ENCODE measurements at regions not wholly inside any gene's neighbourhood (a gene's known extent, or its start where the extent isn't known, plus 50 kb on each side); places are given as distances from the start of the nearest gene placed in this dataset.
A peak's percentile ranks its signal among the peaks of the same experiment; 100 is the strongest.
"Not testable (repeated sequence)": the region's sequence is repeated elsewhere in the genome, so short reads cannot be mapped to it uniquely, and the experiment has no call there.

DNA sequence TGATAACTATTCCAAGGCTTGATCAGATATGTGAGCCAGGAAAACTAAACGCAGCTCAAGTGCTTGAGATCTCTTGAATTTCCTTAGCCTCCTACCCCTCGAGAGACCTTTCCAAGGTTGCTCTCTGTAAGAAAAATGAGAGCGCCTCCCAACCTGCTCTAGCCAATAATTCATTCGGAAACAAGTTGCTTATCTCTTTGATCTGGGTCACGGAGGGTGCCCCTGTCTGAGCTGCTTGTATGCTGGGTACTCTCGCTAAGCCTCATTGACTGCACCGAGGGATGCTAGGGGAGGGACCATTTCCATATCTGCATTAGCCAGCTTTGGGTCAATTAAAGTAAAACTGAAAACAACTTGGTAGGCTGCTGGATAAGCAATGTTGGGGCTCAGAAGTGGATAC lies 70.1 kb upstream of the SHISA6 start:
- no peak for TF ChIP-seq POLR2A (IDR thresholded peaks at IDR 0.05)
- TF ChIP-seq, protein P1, sequence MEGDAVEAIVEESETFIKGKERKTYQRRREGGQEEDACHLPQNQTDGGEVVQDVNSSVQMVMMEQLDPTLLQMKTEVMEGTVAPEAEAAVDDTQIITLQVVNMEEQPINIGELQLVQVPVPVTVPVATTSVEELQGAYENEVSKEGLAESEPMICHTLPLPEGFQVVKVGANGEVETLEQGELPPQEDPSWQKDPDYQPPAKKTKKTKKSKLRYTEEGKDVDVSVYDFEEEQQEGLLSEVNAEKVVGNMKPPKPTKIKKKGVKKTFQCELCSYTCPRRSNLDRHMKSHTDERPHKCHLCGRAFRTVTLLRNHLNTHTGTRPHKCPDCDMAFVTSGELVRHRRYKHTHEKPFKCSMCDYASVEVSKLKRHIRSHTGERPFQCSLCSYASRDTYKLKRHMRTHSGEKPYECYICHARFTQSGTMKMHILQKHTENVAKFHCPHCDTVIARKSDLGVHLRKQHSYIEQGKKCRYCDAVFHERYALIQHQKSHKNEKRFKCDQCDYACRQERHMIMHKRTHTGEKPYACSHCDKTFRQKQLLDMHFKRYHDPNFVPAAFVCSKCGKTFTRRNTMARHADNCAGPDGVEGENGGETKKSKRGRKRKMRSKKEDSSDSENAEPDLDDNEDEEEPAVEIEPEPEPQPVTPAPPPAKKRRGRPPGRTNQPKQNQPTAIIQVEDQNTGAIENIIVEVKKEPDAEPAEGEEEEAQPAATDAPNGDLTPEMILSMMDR (IDR thresholded peaks at IDR 0.05): no peak
- Histone ChIP-seq H3K4me1 (no peaks in the 10 kb centered on the region), H3K36me3 (ENCODE audit: low read depth, missing control alignments) (no peaks in the 10 kb centered on the region), H3K27me3 (no peaks in the 10 kb centered on the region), H3K9me3 (no peaks in the 10 kb centered on the region), H3K27ac (no peak overlapping the region), H3K4me3 (no peak overlapping the region)
- 26 to 45% methylated on average over 7 of the region's 7 CpGs for WGBS, 2 donors
- DNase-seq: no peak
- intact Hi-C loops (cut with DNase I; ENCODE audit: low total_unique reads): no loop called here

DNA sequence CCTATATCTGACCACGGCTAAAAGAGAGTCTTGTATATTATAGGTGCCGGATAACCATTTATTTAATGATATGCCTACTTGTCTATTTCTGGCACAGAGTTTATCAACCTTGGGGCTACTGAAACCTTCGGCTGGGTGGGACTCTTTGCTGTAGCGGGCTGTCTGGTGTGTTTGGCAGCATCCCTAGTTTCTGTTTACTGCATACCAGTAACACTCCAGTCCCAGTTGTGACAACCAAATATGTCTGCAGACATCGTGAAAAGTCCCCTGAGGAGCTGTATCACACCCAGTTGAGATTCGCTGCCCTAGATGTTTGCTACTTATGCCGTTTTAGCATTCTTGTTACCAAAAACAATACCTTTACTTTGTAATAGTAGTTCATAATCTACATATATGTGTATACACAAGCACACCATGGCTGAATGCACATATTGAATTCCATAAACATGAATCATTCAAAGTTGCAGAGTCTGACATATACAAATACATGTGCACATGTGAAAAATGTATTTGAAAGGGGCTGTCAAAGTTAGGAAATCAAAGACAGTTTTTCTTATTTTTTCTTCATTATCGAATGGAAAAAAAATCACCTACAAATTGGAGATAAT lies 89.1 kb upstream of the SHISA6 start:
- no peak for TF ChIP-seq POLR2A (IDR thresholded peaks at IDR 0.05)
- TF ChIP-seq, protein P1 (IDR thresholded peaks at IDR 0.05): no peak
- WGBS, 2 donors: 70 to 76% methylated on average over 8 of the region's 8 CpGs

DNA sequence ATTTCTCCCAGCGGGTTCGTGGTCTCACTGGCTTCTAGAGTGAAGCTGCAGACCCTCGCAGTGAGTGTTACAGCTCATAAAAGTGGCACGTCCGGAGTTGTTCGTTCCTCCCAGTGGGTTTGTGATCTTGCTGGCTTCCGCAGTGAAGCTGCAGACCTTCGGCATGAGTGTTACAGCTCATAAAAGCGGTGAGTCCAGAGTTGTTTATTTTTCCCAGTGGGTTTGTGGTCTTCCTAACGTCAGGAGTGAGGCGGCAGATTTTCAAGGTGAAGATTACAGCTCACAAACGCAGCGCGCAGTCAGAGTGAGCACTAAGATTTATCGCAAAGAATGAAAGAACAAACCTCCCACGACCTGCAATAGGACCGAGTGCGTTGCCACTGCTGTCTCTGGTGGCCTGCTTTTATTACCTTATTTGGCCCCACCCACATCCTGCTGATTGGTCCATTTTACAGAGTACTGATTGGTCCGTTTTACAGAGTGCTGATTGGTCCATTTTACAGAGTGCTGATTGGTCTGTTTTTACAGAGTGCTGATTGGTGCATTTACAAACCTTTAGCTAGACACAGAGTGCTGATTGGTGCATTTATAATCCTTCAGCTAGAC lies 90.0 kb upstream of the SHISA6 start:
- WGBS, 2 donors: 62 to 64% methylated on average over 19 of the region's 19 CpGs
- H3K4me3 ChIP-seq; H3K27ac ChIP-seq; H3K36me3 ChIP-seq (ENCODE audit: low read depth, missing control alignments); H3K4me1 ChIP-seq; intact Hi-C loops (cut with DNase I; ENCODE audit: low total_unique reads); H3K27me3 ChIP-seq; H3K9me3 ChIP-seq: not testable (repeated sequence)
- peak; percentile 75 for DNase-seq

More for the DNA sequence above, 89.1 kb upstream of the SHISA6 start:
- no peaks in the 10 kb centered on the region for H3K4me1 ChIP-seq
- H3K36me3 ChIP-seq (ENCODE audit: low read depth, missing control alignments): no peaks in the 10 kb centered on the region
- H3K9me3 ChIP-seq: no peaks in the 10 kb centered on the region
- H3K27ac ChIP-seq: no peak overlapping the region
- DNase-seq: no peak
- intact Hi-C loops (cut with DNase I; ENCODE audit: low total_unique reads): no loop called here
- no peaks in the 10 kb centered on the region for H3K27me3 ChIP-seq
- H3K4me3 ChIP-seq: no peak overlapping the region

DNA sequence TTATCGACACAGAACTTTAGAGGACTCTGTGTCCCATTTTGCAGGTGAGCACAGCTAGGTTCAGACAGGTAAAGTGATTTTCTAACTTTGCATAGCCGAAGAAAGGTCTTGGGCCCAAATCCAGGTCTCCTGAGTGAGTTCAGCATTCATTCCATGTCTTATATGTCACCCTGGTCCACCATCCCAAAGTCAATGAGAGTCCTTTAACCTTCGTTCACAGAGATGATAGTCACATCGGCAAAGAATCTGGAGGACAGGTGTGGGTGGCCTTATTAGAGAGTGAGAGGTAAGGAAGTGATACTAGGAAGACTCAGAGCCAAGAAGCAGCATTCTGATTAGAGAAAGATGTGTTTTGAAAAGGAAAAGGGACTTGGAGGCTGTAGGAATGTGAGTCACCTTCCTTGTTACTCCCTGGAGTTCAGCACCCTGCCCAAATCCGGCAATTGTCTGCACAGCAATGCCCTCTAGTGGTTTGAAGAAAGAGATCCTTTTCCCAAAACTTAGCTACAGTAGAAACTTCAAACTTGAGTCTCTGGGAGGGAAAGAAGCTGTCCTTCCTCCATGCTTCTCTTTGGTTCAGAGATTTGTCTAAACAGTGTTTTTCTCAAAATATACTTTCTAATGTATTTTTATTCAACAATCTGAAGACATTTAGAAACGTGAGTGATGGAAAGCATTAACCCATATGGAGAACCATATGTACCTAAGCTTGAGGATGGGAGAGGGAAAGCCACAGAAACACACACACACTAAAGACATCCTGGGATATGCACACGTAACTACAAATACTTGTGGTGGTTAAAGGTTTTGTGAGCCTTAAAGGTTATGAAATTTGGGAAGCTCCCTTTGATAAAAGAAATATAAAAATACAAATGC lies 96.4 kb upstream of the SHISA6 start:
- H3K27ac ChIP-seq: no peak overlapping the region
- H3K36me3 ChIP-seq (ENCODE audit: low read depth, missing control alignments): no peaks in the 10 kb centered on the region
- peak; percentile 25 for DNase-seq
- intact Hi-C loops (cut with DNase I; ENCODE audit: low total_unique reads): no loop called here
- no peak overlapping the region for H3K4me3 ChIP-seq
- H3K27me3 ChIP-seq: no peaks in the 10 kb centered on the region
- H3K9me3 ChIP-seq: no peaks in the 10 kb centered on the region
- WGBS, 2 donors: 60 to 63% methylated on average over 7 of the region's 7 CpGs
- no peaks in the 10 kb centered on the region for H3K4me1 ChIP-seq
- TF ChIP-seq POLR2A (IDR thresholded peaks at IDR 0.05): no peak
- TF ChIP-seq, protein P1 (IDR thresholded peaks at IDR 0.05): peak; percentile 20 to 47 (median 23)

DNA sequence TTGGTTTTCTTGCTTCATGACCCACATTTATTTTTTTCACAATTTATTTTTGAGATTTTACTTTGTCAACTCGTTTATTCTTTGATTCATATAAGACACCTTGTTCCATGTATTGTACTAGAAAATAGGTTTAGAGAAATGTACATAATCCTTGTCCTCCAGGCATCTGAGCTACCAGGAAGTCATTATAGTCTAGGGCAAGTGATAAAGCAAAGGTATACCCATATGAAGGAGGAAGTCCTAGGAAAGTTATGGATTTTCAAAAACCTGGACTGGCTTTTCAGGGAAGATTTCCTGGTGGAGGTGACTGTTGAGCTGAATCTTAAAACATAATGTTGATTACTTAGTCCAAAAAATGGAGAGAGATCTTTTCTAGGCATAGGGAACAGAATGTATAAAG lies 98.8 kb upstream of the SHISA6 start:
- H3K4me1 ChIP-seq: no peaks in the 10 kb centered on the region
- no peak overlapping the region for H3K4me3 ChIP-seq
- WGBS, 2 donors: 55 to 67% methylated on average over 1 of the region's 1 CpG
- no peaks in the 10 kb centered on the region for H3K9me3 ChIP-seq
- no peak overlapping the region for H3K27ac ChIP-seq
- no peak for TF ChIP-seq POLR2A (IDR thresholded peaks at IDR 0.05)
- TF ChIP-seq, protein P1 (IDR thresholded peaks at IDR 0.05): no peak
- DNase-seq: no peak
- no peaks in the 10 kb centered on the region for H3K36me3 ChIP-seq (ENCODE audit: low read depth, missing control alignments)
- no peaks in the 10 kb centered on the region for H3K27me3 ChIP-seq
- intact Hi-C loops (cut with DNase I; ENCODE audit: low total_unique reads): no loop called here

All from testis (tissue), 2 donors.